Loucy (cell line): ENCODE measurements at regions not wholly inside any gene's neighbourhood (a gene's known extent, or its start where the extent isn't known, plus 50 kb on each side); places are given as distances from the start of the nearest gene placed in this dataset.
"Not testable (repeated sequence)": the region's sequence is repeated elsewhere in the genome, so short reads cannot be mapped to it uniquely, and the experiment has no call there.

Experiments
- CTCF ChIP-seq: fragments of 200-600 bp; sonication (generic); conservative IDR thresholded peaks from 2 replicates; pipeline ENCODE4 v1.5.1; 2014; ENCODE audit warnings: mild to moderate bottlenecking, antibody characterized with exemption, low read length
- EZH2phosphoT487 ChIP-seq: fragments of 200-600 bp; IDR thresholded peaks from 2 replicates; pipeline ENCODE4 v1.6.1; 2018; ENCODE audit warnings: antibody characterized with exemption, mild to moderate bottlenecking, moderate library complexity, borderline replicate concordance

GRCh38 chr5:12574298-12575093 is 670.2 kb upstream of the CTNND2 start:
- not testable (repeated sequence) for TF ChIP-seq CTCF, EZH2phosphoT487
